Trophoblast cell (in vitro differentiated cells and primary cell): ENCODE measurements at regions not wholly inside any gene's neighbourhood (a gene's known extent, or its start where the extent isn't known, plus 50 kb on each side); places are given as distances from the start of the nearest gene placed in this dataset.
A peak's percentile ranks its signal among the peaks of the same experiment; 100 is the strongest.

Experiments used
- DNase-seq, 2 donors: peaks; one replicate each; pipeline ENCODE4 v3.0.0-alpha.2; 2016
- H2AFZ ChIP-seq: 2 replicates; pipeline ENCODE4 v1.6.1; 2013; ENCODE audit warnings: low read length, moderate library complexity, mild to moderate bottlenecking; ENCODE audit not compliant: insufficient read depth, poor library complexity
- H2AK5ac ChIP-seq: 2 replicates; pipeline ENCODE4 v1.6.1; 2013; ENCODE audit warnings: mild to moderate bottlenecking, low read length
- H2BK120ac ChIP-seq: 2 replicates; pipeline ENCODE4 v1.6.1; 2013; ENCODE audit warnings: low read length, mild to moderate bottlenecking, moderate library complexity; ENCODE audit not compliant: insufficient read depth, poor library complexity
- H2BK12ac ChIP-seq: 2 replicates; pipeline ENCODE4 v1.6.1; 2013; ENCODE audit warnings: mild to moderate bottlenecking, low read length, moderate library complexity
- H2BK5ac ChIP-seq: 2 replicates; pipeline ENCODE4 v1.6.1; 2013; ENCODE audit warnings: low read length, low read depth, moderate library complexity, mild to moderate bottlenecking; ENCODE audit not compliant: poor library complexity
- H3K14ac ChIP-seq: 2 replicates; pipeline ENCODE4 v1.6.1; 2013; ENCODE audit warnings: mild to moderate bottlenecking, low read length
- H3K18ac ChIP-seq: 2 replicates; pipeline ENCODE4 v1.6.1; 2013; ENCODE audit warnings: mild to moderate bottlenecking, low read length
- H3K23ac ChIP-seq: 2 replicates; pipeline ENCODE4 v1.6.1; 2013; ENCODE audit warnings: low read length
- H3K27ac ChIP-seq: 2 replicates; pipeline ENCODE4 v1.5.1; 2013; ENCODE audit warnings: low read depth, mild to moderate bottlenecking, inconsistent platforms, low read length, moderate library complexity
- H3K27me3 ChIP-seq: 2 replicates; pipeline ENCODE4 v1.6.1; 2013; ENCODE audit warnings: inconsistent platforms, mild to moderate bottlenecking, low read length, moderate library complexity; ENCODE audit not compliant: insufficient read depth
- H3K36me3 ChIP-seq, 2 experiments: 1 replicate in 1 of 2; 2 replicates in 1 of 2; pipeline ENCODE4 v1.6.1; 2013; ENCODE audit warnings: low read length in 2 of 2, mild to moderate bottlenecking in 2 of 2, moderate library complexity in 1 of 2; ENCODE audit not compliant: insufficient read depth in 2 of 2, control insufficient read depth in 1 of 2
- H3K4ac ChIP-seq: 2 replicates; pipeline ENCODE4 v1.6.1; 2013; ENCODE audit warnings: low read depth, mild to moderate bottlenecking, low read length, moderate library complexity
- H3K4me1 ChIP-seq, 2 experiments: 1 replicate in 1 of 2; 2 replicates in 1 of 2; pipeline ENCODE4 v1.6.1; 2013; ENCODE audit warnings: low read length in 2 of 2, mild to moderate bottlenecking in 2 of 2, moderate library complexity in 1 of 2; ENCODE audit not compliant: insufficient read depth in 2 of 2, control insufficient read depth in 1 of 2
- H3K4me2 ChIP-seq: 2 replicates; pipeline ENCODE4 v1.6.1; 2013; ENCODE audit warnings: inconsistent platforms, mild to moderate bottlenecking, low read length, moderate library complexity
- H3K4me3 ChIP-seq: 2 replicates; pipeline ENCODE4 v1.5.1; 2013; ENCODE audit warnings: mild to moderate bottlenecking, low read depth, low read length, inconsistent platforms
- H3K79me1 ChIP-seq: one replicate; pipeline ENCODE4 v1.6.1; 2013; ENCODE audit warnings: low read length
- H3K79me2 ChIP-seq: 2 replicates; pipeline ENCODE4 v1.6.1; 2013; ENCODE audit warnings: low read length, mild to moderate bottlenecking; ENCODE audit not compliant: control insufficient read depth, insufficient read depth, poor library complexity
- H3K9ac ChIP-seq: 2 replicates; pipeline ENCODE4 v1.6.1; 2013; ENCODE audit warnings: mild to moderate bottlenecking, low read length
- H3K9me3 ChIP-seq: 2 replicates; pipeline ENCODE4 v1.6.1; 2013; ENCODE audit warnings: low read depth, mild to moderate bottlenecking, control low read depth, inconsistent platforms, low read length; ENCODE audit not compliant: insufficient read depth
- H4K12ac ChIP-seq: 2 replicates; pipeline ENCODE4 v1.6.1; 2013; ENCODE audit warnings: low read depth, mild to moderate bottlenecking, low read length, moderate library complexity
- H4K8ac ChIP-seq: 2 replicates; pipeline ENCODE4 v1.6.1; 2013; ENCODE audit warnings: low read depth, mild to moderate bottlenecking, low read length, moderate library complexity
- H4K91ac ChIP-seq: one replicate; pipeline ENCODE4 v1.6.1; 2013; ENCODE audit warnings: low read depth, mild to moderate bottlenecking, low read length, moderate library complexity
- WGBS: extraction: QIAGEN DNeasy Blood & Tissue Kit; methylation state at CpG from one replicate; pipeline ENCODE4 v1.1.7; 2013; ENCODE audit warnings: missing lambda C conversion rate; ENCODE audit not compliant: insufficient read length, insufficient coverage; ENCODE audit errors: extremely low coverage; 5-methylcytosine and 5-hydroxymethylcytosine counted together

- H4K91ac ChIP-seq, result no peak overlapping the region
- H2BK12ac ChIP-seq, result no peak overlapping the region
- DNase-seq, result no peak
- H2AFZ ChIP-seq, result no peak overlapping the region
- H3K4me2 ChIP-seq, result no peak overlapping the region
- no peak overlapping the region for H3K9ac ChIP-seq
- H3K14ac ChIP-seq, result no peak overlapping the region
- no peaks in the 10 kb centered on the region for H3K36me3 ChIP-seq
- H3K79me1 ChIP-seq, result no peaks in the 10 kb centered on the region
- no peak overlapping the region for H3K4ac ChIP-seq
- H2BK120ac ChIP-seq, result no peak overlapping the region
- H3K27ac ChIP-seq, result no peak overlapping the region
- no peak overlapping the region for H2BK5ac ChIP-seq
- H3K9me3 ChIP-seq, result no peaks in the 10 kb centered on the region
- H3K79me2 ChIP-seq, result no peaks in the 10 kb centered on the region
- no peak overlapping the region for H4K12ac ChIP-seq
- peaks cover 0 to 3% of the 10 kb centered on the region in 2 experiments for H3K4me1 ChIP-seq
- no peak overlapping the region for H3K18ac ChIP-seq
- no peak overlapping the region for H4K8ac ChIP-seq
- no peak overlapping the region for H2AK5ac ChIP-seq
- no CpG with 5 or more reads among the region's 4 CpGs for WGBS
- no peaks in the 10 kb centered on the region for H3K27me3 ChIP-seq
- H3K23ac ChIP-seq, result no peak overlapping the region
- H3K4me3 ChIP-seq, result no peak overlapping the region
These were observed 137.6 kb downstream of the FAM124B start for GRCh38 chr2:224264259-224264658.

- no peak overlapping the region for H2BK120ac ChIP-seq
- H4K12ac ChIP-seq, result no peak overlapping the region
- no peak overlapping the region for H3K4me2 ChIP-seq
- no peak overlapping the region for H4K91ac ChIP-seq
- H3K79me2 ChIP-seq, result no peaks in the 10 kb centered on the region
- H2AFZ ChIP-seq, result no peak overlapping the region
- H3K36me3 ChIP-seq, result no peaks in the 10 kb centered on the region
- peak; percentile 73 to 92 for DNase-seq
- H3K27ac ChIP-seq, result no peak overlapping the region
- H2BK5ac ChIP-seq, result no peak overlapping the region
- no peak overlapping the region for H4K8ac ChIP-seq
- H3K79me1 ChIP-seq, result no peaks in the 10 kb centered on the region
- no peak overlapping the region for H3K9ac ChIP-seq
- no peak overlapping the region for H3K18ac ChIP-seq
- H2BK12ac ChIP-seq, result no peak overlapping the region
- no peaks in the 10 kb centered on the region for H3K27me3 ChIP-seq
- no peaks in the 10 kb centered on the region for H3K9me3 ChIP-seq
- H3K4me1 ChIP-seq, result peaks cover 0 to 3% of the 10 kb centered on the region in 2 experiments
- no CpG with 5 or more reads among the region's 1 CpG for WGBS
- H3K14ac ChIP-seq, result no peak overlapping the region
- no peak overlapping the region for H3K4ac ChIP-seq
- no peak overlapping the region for H3K23ac ChIP-seq
- H2AK5ac ChIP-seq, result no peak overlapping the region
- H3K4me3 ChIP-seq, result no peak overlapping the region
These were observed 138.3 kb downstream of the FAM124B start for GRCh38 chr2:224263571-224264043.

- Histone ChIP-seq H3K4ac (no peak overlapping the region), H4K8ac (no peak overlapping the region), H3K23ac (no peak overlapping the region), H3K27me3 (no peaks in the 10 kb centered on the region), H2AK5ac (no peak overlapping the region), H3K36me3 (no peaks in the 10 kb centered on the region), H3K14ac (no peak overlapping the region), H4K91ac (no peak overlapping the region), H4K12ac (no peak overlapping the region), H3K4me1 (peaks cover 0 to 3% of the 10 kb centered on the region in 2 experiments), H2BK5ac (no peak overlapping the region), H3K79me1 (no peaks in the 10 kb centered on the region), H3K79me2 (no peaks in the 10 kb centered on the region), H2AFZ (no peak overlapping the region), H2BK120ac (no peak overlapping the region), H3K9me3 (no peaks in the 10 kb centered on the region), H3K4me2 (no peak overlapping the region), H3K27ac (no peak overlapping the region), H2BK12ac (no peak overlapping the region), H3K4me3 (no peak overlapping the region), H3K18ac (no peak overlapping the region), H3K9ac (no peak overlapping the region)
- DNase-seq, result no peak
- WGBS, result no CpG with 5 or more reads among the region's 1 CpG
These were observed 140.6 kb downstream of the FAM124B start for GRCh38 chr2:224261326-224261725.

GRCh38 chr2:224260372-224261020 is 141.4 kb downstream of the FAM124B start:
- Histone ChIP-seq H3K23ac (no peak overlapping the region), H3K4ac (no peak overlapping the region), H2AFZ (no peak overlapping the region), H2AK5ac (no peak overlapping the region), H4K12ac (no peak overlapping the region), H2BK5ac (no peak overlapping the region), H3K9me3 (no peaks in the 10 kb centered on the region), H3K36me3 (no peaks in the 10 kb centered on the region), H3K9ac (no peak overlapping the region), H3K79me2 (no peaks in the 10 kb centered on the region), H4K91ac (no peak overlapping the region), H3K4me1 (no peaks in the 10 kb centered on the region), H3K18ac (no peak overlapping the region), H3K4me2 (no peak overlapping the region), H3K27ac (no peak overlapping the region), H3K4me3 (no peak overlapping the region), H3K79me1 (no peaks in the 10 kb centered on the region), H4K8ac (no peak overlapping the region), H3K14ac (no peak overlapping the region), H3K27me3 (no peaks in the 10 kb centered on the region), H2BK12ac (no peak overlapping the region), H2BK120ac (no peak overlapping the region)
- no peak for DNase-seq
- no CpG with 5 or more reads among the region's 7 CpGs for WGBS
